ENCODE measurements at regions not wholly inside any gene's neighbourhood (a gene's known extent, or its start where the extent isn't known, plus 50 kb on each side); places are given as distances from the start of the nearest gene placed in this dataset.

DNA sequence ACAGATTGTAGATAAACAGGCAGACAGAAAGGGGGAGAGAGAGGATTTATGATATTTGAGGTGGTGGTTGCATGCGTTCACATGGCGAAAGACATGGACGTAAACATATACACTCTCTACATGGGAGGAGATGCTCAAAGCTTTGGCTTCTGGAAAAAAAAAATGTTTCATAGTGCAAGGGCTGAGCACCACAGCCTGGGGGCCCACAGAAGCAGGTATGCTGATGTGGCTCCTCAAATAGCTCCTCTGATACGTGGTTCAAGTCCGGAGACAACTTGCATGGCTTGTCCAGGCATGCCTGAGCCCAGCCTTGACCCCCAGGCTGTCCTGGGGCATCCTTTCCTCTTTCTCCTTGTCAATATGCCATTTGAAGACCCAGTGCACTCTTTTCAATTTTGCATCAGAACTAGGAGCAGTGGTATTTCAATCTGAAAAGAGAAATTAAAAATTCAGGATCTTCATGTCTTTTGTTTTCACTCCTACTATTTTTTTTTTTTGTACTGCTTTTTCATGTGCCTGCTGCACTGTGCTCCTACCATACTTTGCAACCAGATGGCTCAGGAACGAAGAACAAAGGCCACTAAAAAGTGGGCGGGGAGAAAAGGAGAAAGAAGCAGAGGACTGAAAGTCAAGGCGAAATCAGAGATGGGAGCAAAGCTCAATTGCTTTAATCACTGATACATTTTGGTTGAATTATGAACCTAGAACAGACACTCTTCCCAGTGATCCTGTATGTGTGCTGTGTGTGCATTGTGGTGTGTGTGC, 495.7 kb upstream of the TCF4 start:
- ChIA-PET POLR2A (no interaction called here), CTCF (interaction anchor here (1.0 kb wide), 1 partner anchor 9 kb away, joined by 3 read pairs; no protein-coding TSS in a partner anchor)
- TF ChIP-seq, protein P1, sequence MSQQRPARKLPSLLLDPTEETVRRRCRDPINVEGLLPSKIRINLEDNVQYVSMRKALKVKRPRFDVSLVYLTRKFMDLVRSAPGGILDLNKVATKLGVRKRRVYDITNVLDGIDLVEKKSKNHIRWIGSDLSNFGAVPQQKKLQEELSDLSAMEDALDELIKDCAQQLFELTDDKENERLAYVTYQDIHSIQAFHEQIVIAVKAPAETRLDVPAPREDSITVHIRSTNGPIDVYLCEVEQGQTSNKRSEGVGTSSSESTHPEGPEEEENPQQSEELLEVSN (IDR thresholded peaks at IDR 0.05; ENCODE audit: borderline replicate concordance, low read depth): no peak
- TF ChIP-seq RARB (CRISPR knock-in tag; IDR thresholded peaks at IDR 0.05): no peak
- TF ChIP-seq JUN (IDR thresholded peaks at IDR 0.05): no peak
- no peak for TF ChIP-seq RAD21 (conservative IDR thresholded peaks at IDR 0.05 in 1 of 2, IDR thresholded peaks at IDR 0.05 in 1 of 2)
- TF ChIP-seq ZSCAN20 (CRISPR knock-in tag; IDR thresholded peaks at IDR 0.05): no peak
- TF ChIP-seq CEBPB (IDR thresholded peaks at IDR 0.05): no peak
- TF ChIP-seq, protein P2, sequence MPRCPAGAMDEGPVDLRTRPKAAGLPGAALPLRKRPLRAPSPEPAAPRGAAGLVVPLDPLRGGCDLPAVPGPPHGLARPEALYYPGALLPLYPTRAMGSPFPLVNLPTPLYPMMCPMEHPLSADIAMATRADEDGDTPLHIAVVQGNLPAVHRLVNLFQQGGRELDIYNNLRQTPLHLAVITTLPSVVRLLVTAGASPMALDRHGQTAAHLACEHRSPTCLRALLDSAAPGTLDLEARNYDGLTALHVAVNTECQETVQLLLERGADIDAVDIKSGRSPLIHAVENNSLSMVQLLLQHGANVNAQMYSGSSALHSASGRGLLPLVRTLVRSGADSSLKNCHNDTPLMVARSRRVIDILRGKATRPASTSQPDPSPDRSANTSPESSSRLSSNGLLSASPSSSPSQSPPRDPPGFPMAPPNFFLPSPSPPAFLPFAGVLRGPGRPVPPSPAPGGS (IDR thresholded peaks at IDR 0.05): no peak
- TF ChIP-seq KDM5A (IDR thresholded peaks at IDR 0.05): no peak
- Histone ChIP-seq H3K9me3 (no peaks in the 10 kb centered on the region), H3K27ac (no peak overlapping the region), H3K4me2 (no peak overlapping the region), H3K4me1 (no peaks in the 10 kb centered on the region), H3K4me3 (no peak overlapping the region)
- no peak for DNase-seq (ENCODE audit: low read depth in 1 of 2, low spot score in 1 of 2)
- FAIRE-seq: no peak
- no peak for ATAC-seq
- WGBS (ENCODE audit: missing lambda C conversion rate): 53% methylated on average over 8 of the region's 8 CpGs

DNA sequence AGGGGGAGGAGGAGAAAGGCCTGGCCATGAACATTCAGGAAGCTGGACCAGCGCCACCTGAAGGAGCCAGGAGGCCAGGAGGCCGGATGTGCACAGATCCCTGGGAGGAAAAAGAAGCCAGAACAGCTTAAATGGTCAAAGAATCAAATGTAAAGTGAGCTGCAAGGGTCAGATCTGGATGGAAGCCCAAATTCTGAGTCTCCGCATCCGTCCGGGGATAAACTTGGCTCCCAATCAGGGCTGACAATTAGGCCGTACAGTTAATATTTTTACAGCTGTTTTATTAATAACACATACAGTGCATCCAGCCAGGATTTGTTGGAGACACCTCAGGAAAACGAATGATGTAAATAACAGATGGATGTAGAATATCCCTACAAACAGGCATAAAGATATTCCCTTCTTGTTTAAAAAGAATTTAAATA, 495.1 kb upstream of the TCF4 start:
- Histone ChIP-seq H3K4me2 (no peak overlapping the region), H3K9me3 (no peaks in the 10 kb centered on the region), H3K27ac (no peak overlapping the region), H3K4me3 (no peak overlapping the region), H3K4me1 (no peaks in the 10 kb centered on the region)
- 50% methylated on average over 7 of the region's 7 CpGs for WGBS (ENCODE audit: missing lambda C conversion rate)
- FAIRE-seq (no peak), DNase-seq (ENCODE audit: low read depth in 1 of 2, low spot score in 1 of 2) (no peak), ATAC-seq (no peak)
- ChIA-PET CTCF (interaction anchor here (1.0 kb wide), 1 partner anchor 10 kb away, joined by 3 read pairs; no protein-coding TSS in a partner anchor), POLR2A (no interaction called here)
- no peak for TF ChIP-seq SREBF2 (IDR thresholded peaks at IDR 0.05)
- TF ChIP-seq FOSL2 (IDR thresholded peaks at IDR 0.05): no peak
- TF ChIP-seq FOSL2 (CRISPR knock-in tag; IDR thresholded peaks at IDR 0.05): no peak
- TF ChIP-seq ESRRA (IDR thresholded peaks at IDR 0.05; ENCODE audit: borderline replicate concordance, low read length): no peak
- no peak for TF ChIP-seq ZNF302 (CRISPR knock-in tag; IDR thresholded peaks at IDR 0.05)
- no peak for TF ChIP-seq HEYL (CRISPR knock-in tag; IDR thresholded peaks at IDR 0.05)
- TF ChIP-seq, protein P3, sequence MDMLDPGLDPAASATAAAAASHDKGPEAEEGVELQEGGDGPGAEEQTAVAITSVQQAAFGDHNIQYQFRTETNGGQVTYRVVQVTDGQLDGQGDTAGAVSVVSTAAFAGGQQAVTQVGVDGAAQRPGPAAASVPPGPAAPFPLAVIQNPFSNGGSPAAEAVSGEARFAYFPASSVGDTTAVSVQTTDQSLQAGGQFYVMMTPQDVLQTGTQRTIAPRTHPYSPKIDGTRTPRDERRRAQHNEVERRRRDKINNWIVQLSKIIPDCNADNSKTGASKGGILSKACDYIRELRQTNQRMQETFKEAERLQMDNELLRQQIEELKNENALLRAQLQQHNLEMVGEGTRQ (IDR thresholded peaks at IDR 0.05): no peak
- TF ChIP-seq ZFP36 (IDR thresholded peaks at IDR 0.05; ENCODE audit: borderline replicate concordance, partially characterized antibody): no peak
- no peak for TF ChIP-seq RARB (CRISPR knock-in tag; IDR thresholded peaks at IDR 0.05)

DNA sequence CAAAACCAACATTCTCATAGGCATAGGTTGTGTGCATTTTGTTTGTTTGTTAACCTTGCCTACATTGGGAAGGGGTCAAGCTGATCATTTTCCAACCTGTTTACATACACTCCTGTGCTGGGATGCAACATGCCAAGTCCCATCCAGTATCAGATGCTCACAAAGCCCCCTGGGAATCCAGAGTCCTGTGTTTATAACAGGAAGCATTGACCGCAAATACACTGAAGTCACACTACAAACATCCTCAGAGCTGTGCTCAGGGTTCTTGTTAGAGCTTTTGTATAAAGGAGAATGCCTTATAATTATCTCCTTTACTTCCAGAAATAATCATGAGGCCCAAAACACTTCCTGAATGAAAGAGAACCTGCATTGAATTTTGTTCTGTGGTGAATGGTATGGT, 488.7 kb upstream of the TCF4 start:
- H3K9me3 ChIP-seq: no peaks in the 10 kb centered on the region
- ChIA-PET POLR2A (no interaction called here), CTCF (interaction anchor here (1.1 kb wide), 1 partner anchor 31 kb away, joined by 3 read pairs; no protein-coding TSS in a partner anchor)
- H3K4me2 ChIP-seq: no peak overlapping the region
- H3K4me1 ChIP-seq: no peaks in the 10 kb centered on the region
- no peak overlapping the region for H3K27ac ChIP-seq
- WGBS (ENCODE audit: missing lambda C conversion rate): 89% methylated on average over 1 of the region's 1 CpG
- no peak for DNase-seq (ENCODE audit: low read depth in 1 of 2, low spot score in 1 of 2)
- no peak for ATAC-seq
- TF ChIP-seq HOXA7 (CRISPR knock-in tag; IDR thresholded peaks at IDR 0.05): no peak
- TF ChIP-seq, protein P2 (IDR thresholded peaks at IDR 0.05): no peak
- TF ChIP-seq, protein P4, sequence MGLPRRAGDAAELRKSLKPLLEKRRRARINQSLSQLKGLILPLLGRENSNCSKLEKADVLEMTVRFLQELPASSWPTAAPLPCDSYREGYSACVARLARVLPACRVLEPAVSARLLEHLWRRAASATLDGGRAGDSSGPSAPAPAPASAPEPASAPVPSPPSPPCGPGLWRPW (IDR thresholded peaks at IDR 0.05): no peak
- TF ChIP-seq ESRRA (IDR thresholded peaks at IDR 0.05; ENCODE audit: borderline replicate concordance, low read length): no peak
- TF ChIP-seq RNF2 (IDR thresholded peaks at IDR 0.05; ENCODE audit: borderline replicate concordance, low read depth): no peak
- TF ChIP-seq, protein P5, sequence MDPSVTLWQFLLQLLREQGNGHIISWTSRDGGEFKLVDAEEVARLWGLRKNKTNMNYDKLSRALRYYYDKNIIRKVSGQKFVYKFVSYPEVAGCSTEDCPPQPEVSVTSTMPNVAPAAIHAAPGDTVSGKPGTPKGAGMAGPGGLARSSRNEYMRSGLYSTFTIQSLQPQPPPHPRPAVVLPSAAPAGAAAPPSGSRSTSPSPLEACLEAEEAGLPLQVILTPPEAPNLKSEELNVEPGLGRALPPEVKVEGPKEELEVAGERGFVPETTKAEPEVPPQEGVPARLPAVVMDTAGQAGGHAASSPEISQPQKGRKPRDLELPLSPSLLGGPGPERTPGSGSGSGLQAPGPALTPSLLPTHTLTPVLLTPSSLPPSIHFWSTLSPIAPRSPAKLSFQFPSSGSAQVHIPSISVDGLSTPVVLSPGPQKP (IDR thresholded peaks at IDR 0.05; ENCODE audit: low read depth, low read length): no peak
- TF ChIP-seq ZFP36 (IDR thresholded peaks at IDR 0.05; ENCODE audit: borderline replicate concordance, partially characterized antibody): no peak
- TF ChIP-seq, protein P1 (IDR thresholded peaks at IDR 0.05; ENCODE audit: borderline replicate concordance, low read depth): no peak
- TF ChIP-seq TP53 (CRISPR knock-in tag; IDR thresholded peaks at IDR 0.05): no peak
- TF ChIP-seq EHF (CRISPR knock-in tag; IDR thresholded peaks at IDR 0.05): no peak
- TF ChIP-seq MYC (IDR thresholded peaks at IDR 0.05; ENCODE audit: borderline replicate concordance, low read length): no peak
- TF ChIP-seq SREBF2 (IDR thresholded peaks at IDR 0.05): no peak
- H3K4me3 ChIP-seq: no peak overlapping the region
- FAIRE-seq: no peak
